Keratinocyte (primary cell): ENCODE measurements at regions not wholly inside any gene's neighbourhood (a gene's known extent, or its start where the extent isn't known, plus 50 kb on each side); places are given as distances from the start of the nearest gene placed in this dataset.

Experiments
- EZH2 ChIP-seq: IDR thresholded peaks from one replicate; pipeline ENCODE4 v1.6.1; 2012; ENCODE audit warnings: inconsistent platforms, mild to moderate bottlenecking, low read length, moderate library complexity
- TF ChIP-seq, protein P1 (sequence below), 3 experiments: IDR thresholded peaks in 1 of 3; conservative IDR thresholded peaks in 1 of 3; optimal IDR thresholded peaks in 1 of 3; 2 replicates in 2 of 3; 3 replicates in 1 of 3; pipeline versions ENCODE3 to v1.5.1; 2011; ENCODE audit warnings: low read length in 3 of 3, mild to moderate bottlenecking in 3 of 3, moderate library complexity in 2 of 3, control low read depth in 1 of 3, inconsistent platforms in 1 of 3; ENCODE audit not compliant: insufficient read depth in 2 of 3; ENCODE audit errors: extremely low read depth in 1 of 3

DNA sequence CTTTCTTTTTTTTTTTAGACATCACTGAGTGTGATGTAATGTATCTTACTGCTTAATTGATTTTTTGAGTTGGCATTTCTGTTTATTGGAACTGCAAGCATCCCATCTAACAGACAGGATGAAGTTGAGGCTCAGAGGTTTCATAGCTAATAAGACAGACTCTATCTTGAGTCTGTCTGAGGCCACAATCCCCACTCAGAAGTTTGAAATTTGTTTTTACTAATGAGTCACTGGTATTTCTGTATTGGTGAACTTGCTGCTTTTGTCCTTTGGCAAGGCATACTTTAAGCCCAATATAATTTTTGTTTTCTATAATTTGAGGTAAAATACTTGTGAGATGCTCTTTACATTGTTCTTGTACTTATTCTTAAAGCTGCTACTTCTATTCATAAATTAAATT is 491.2 kb downstream of the PSAT1 start:
- TF ChIP-seq, protein P1, sequence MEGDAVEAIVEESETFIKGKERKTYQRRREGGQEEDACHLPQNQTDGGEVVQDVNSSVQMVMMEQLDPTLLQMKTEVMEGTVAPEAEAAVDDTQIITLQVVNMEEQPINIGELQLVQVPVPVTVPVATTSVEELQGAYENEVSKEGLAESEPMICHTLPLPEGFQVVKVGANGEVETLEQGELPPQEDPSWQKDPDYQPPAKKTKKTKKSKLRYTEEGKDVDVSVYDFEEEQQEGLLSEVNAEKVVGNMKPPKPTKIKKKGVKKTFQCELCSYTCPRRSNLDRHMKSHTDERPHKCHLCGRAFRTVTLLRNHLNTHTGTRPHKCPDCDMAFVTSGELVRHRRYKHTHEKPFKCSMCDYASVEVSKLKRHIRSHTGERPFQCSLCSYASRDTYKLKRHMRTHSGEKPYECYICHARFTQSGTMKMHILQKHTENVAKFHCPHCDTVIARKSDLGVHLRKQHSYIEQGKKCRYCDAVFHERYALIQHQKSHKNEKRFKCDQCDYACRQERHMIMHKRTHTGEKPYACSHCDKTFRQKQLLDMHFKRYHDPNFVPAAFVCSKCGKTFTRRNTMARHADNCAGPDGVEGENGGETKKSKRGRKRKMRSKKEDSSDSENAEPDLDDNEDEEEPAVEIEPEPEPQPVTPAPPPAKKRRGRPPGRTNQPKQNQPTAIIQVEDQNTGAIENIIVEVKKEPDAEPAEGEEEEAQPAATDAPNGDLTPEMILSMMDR (optimal IDR thresholded peaks at IDR 0.05 in 1 of 3, IDR thresholded peaks at IDR 0.05 in 1 of 3, conservative IDR thresholded peaks at IDR 0.05 in 1 of 3; ENCODE audit: extremely low read depth in 1 of 3, insufficient read depth in 2 of 3, low read length in 3 of 3): no peak
- no peak for TF ChIP-seq EZH2
